ENCODE measurements at regions not wholly inside any gene's neighbourhood (a gene's known extent, or its start where the extent isn't known, plus 50 kb on each side); places are given as distances from the start of the nearest gene placed in this dataset.

DNA sequence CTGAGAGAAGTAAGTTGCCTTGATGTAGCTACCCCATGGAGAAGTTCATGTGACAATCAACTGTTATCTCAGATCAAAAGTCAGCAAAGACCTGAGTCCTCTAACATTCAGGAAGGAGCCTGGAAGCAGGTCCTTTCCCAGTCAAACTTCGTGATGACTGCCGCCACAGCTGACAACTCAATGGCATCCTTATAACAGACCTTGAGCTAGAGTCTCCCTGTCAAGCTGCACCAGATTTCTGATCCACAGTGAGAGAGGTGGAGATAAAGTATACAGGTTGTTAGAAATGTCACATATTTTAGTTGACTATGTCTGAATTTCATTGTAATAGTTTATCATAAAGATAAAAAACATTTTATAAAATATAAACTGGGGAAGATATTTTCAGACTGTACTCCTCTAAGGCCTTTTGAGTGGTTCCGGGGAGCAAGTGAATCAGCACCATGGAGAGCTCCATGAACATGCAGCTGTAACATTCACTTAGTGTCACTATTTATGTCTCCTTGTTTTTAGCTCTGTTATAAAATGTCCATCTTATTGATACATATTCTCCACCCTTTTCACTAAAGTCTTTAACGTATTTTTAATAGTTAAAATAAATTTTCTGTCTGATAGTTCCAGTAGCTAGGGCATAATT, 1653.5 kb upstream of the AGA start:
- Histone ChIP-seq H3K4me3 (ENCODE audit: insufficient read depth, low read length) (no peak overlapping the region), H3K9me3 (ENCODE audit: low read depth, low read length) (peaks cover 3% of the 10 kb centered on the region), H3K27ac (ENCODE audit: low read depth, low read length) (no peak overlapping the region), H4K20me1 (ENCODE audit: insufficient read depth, low read length) (no peaks in the 10 kb centered on the region), H3K4me2 (ENCODE audit: insufficient read depth, low read length) (no peak overlapping the region), H2AFZ (ENCODE audit: low read length) (no peak overlapping the region), H3K27me3 (ENCODE audit: insufficient read depth, low read length) (no peaks in the 10 kb centered on the region), H3K79me2 (ENCODE audit: insufficient read depth, low read length) (no peaks in the 10 kb centered on the region), H3K4me1 (ENCODE audit: insufficient read depth, low read length) (no peaks in the 10 kb centered on the region), H3K36me3 (ENCODE audit: insufficient read depth, low read length) (no peaks in the 10 kb centered on the region)
- TF ChIP-seq, protein P1, sequence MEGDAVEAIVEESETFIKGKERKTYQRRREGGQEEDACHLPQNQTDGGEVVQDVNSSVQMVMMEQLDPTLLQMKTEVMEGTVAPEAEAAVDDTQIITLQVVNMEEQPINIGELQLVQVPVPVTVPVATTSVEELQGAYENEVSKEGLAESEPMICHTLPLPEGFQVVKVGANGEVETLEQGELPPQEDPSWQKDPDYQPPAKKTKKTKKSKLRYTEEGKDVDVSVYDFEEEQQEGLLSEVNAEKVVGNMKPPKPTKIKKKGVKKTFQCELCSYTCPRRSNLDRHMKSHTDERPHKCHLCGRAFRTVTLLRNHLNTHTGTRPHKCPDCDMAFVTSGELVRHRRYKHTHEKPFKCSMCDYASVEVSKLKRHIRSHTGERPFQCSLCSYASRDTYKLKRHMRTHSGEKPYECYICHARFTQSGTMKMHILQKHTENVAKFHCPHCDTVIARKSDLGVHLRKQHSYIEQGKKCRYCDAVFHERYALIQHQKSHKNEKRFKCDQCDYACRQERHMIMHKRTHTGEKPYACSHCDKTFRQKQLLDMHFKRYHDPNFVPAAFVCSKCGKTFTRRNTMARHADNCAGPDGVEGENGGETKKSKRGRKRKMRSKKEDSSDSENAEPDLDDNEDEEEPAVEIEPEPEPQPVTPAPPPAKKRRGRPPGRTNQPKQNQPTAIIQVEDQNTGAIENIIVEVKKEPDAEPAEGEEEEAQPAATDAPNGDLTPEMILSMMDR (IDR thresholded peaks at IDR 0.05; ENCODE audit: extremely low read depth, low read depth, low read length) = no peak
- no peak for DNase-seq (ENCODE audit: insufficient read length, low spot score, missing footprints)

- no peak overlapping the region for H3K27ac ChIP-seq (ENCODE audit: low read depth, low read length)
- TF ChIP-seq, protein P1 (IDR thresholded peaks at IDR 0.05; ENCODE audit: extremely low read depth, low read depth, low read length) = no peak
- H3K4me3 ChIP-seq (ENCODE audit: insufficient read depth, low read length) = no peak overlapping the region
- H3K27me3 ChIP-seq (ENCODE audit: insufficient read depth, low read length) = no peaks in the 10 kb centered on the region
- H3K36me3 ChIP-seq (ENCODE audit: insufficient read depth, low read length) = no peaks in the 10 kb centered on the region
- no peaks in the 10 kb centered on the region for H3K4me1 ChIP-seq (ENCODE audit: insufficient read depth, low read length)
- no peaks in the 10 kb centered on the region for H4K20me1 ChIP-seq (ENCODE audit: insufficient read depth, low read length)
- DNase-seq (ENCODE audit: insufficient read length, low spot score, missing footprints) = no peak
- H3K9me3 ChIP-seq (ENCODE audit: low read depth, low read length) = peaks cover 3% of the 10 kb centered on the region
- H3K79me2 ChIP-seq (ENCODE audit: insufficient read depth, low read length) = no peaks in the 10 kb centered on the region
- H2AFZ ChIP-seq (ENCODE audit: low read length) = no peak overlapping the region
- H3K4me2 ChIP-seq (ENCODE audit: insufficient read depth, low read length) = no peak overlapping the region
Measured at GRCh38 chr4:179097741-179098140, 1655.5 kb upstream of the AGA start.

DNA sequence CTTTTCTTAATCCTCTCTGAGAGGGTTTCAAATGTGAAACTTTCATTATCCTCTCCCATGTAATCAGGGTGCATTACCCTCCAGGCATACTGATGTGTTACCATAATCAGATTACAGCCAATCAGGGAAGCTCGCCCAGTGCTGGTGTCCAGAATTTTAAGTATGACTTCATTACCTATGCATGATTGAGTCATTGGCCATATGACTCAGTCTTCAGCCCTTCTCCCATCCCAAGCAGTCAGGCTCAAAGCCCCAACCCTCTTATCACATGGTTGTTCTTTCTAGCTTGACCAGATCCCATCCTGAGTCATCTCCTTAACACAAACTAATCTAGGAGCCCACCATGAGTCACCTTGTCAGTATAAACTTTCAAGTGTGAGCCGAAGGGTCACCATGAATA, 1668.1 kb upstream of the AGA start:
- H3K27me3 ChIP-seq (ENCODE audit: insufficient read depth, low read length) = no peaks in the 10 kb centered on the region
- no peaks in the 10 kb centered on the region for H3K9me3 ChIP-seq (ENCODE audit: low read depth, low read length)
- H3K4me1 ChIP-seq (ENCODE audit: insufficient read depth, low read length) = no peaks in the 10 kb centered on the region
- H3K4me2 ChIP-seq (ENCODE audit: insufficient read depth, low read length) = no peak overlapping the region
- DNase-seq (ENCODE audit: insufficient read length, low spot score, missing footprints) = no peak
- no peaks in the 10 kb centered on the region for H3K36me3 ChIP-seq (ENCODE audit: insufficient read depth, low read length)
- H3K79me2 ChIP-seq (ENCODE audit: insufficient read depth, low read length) = no peaks in the 10 kb centered on the region
- no peak overlapping the region for H2AFZ ChIP-seq (ENCODE audit: low read length)
- no peak overlapping the region for H3K27ac ChIP-seq (ENCODE audit: low read depth, low read length)
- no peaks in the 10 kb centered on the region for H4K20me1 ChIP-seq (ENCODE audit: insufficient read depth, low read length)
- H3K4me3 ChIP-seq (ENCODE audit: insufficient read depth, low read length) = no peak overlapping the region
- TF ChIP-seq, protein P1 (IDR thresholded peaks at IDR 0.05; ENCODE audit: extremely low read depth, low read depth, low read length) = no peak

DNA sequence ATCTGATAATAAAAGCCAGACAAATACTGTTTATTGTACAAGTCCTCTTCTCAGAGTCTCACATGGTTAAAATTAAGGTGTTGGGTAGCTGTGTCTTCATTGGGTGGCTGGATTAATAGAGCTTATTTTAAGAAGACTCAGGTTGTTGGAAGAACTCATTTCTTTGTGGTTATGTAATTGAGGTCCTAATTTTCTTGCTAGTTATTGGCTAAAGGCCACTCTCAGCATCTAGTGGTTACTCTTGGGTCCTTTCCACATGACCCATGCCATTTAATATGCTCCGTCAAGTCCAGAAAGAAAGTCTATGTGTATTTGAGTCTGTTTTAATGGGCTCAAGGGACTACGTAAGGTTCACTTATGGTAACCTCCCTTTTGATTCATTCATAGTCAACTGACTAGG, 1668.6 kb upstream of the AGA start:
- no peaks in the 10 kb centered on the region for H3K4me1 ChIP-seq (ENCODE audit: insufficient read depth, low read length)
- no peak overlapping the region for H3K4me2 ChIP-seq (ENCODE audit: insufficient read depth, low read length)
- H3K27ac ChIP-seq (ENCODE audit: low read depth, low read length) = no peak overlapping the region
- H4K20me1 ChIP-seq (ENCODE audit: insufficient read depth, low read length) = no peaks in the 10 kb centered on the region
- TF ChIP-seq, protein P1 (IDR thresholded peaks at IDR 0.05; ENCODE audit: extremely low read depth, low read depth, low read length) = no peak
- H3K27me3 ChIP-seq (ENCODE audit: insufficient read depth, low read length) = no peaks in the 10 kb centered on the region
- H3K9me3 ChIP-seq (ENCODE audit: low read depth, low read length) = peaks cover under 1% of the 10 kb centered on the region
- H3K79me2 ChIP-seq (ENCODE audit: insufficient read depth, low read length) = no peaks in the 10 kb centered on the region
- no peak overlapping the region for H3K4me3 ChIP-seq (ENCODE audit: insufficient read depth, low read length)
- no peak for DNase-seq (ENCODE audit: insufficient read length, low spot score, missing footprints)
- no peaks in the 10 kb centered on the region for H3K36me3 ChIP-seq (ENCODE audit: insufficient read depth, low read length)
- H2AFZ ChIP-seq (ENCODE audit: low read length) = no peak overlapping the region
